ENCODE measurements at regions not wholly inside any gene's neighbourhood (a gene's known extent, or its start where the extent isn't known, plus 50 kb on each side); places are given as distances from the start of the nearest gene placed in this dataset.
"Not testable (repeated sequence)": the region's sequence is repeated elsewhere in the genome, so short reads cannot be mapped to it uniquely, and the experiment has no call there.

DNA sequence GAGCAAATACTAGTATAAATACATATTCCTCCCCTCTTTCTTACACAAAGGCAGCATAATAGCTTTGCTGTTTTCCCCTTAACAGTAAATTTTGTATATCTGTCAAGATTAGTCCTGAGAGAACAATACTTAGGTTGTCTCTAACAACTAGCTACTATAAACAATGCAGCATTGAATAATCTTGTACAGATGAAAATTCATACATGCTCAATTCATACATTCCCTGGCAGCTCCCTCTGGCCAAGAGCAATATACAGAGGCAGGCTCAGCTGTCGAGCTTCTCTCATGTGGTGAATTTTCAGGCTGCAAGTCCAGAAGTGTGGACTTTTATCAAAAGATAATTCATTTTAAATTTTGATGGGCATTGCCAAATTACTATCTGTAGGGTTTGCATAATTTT, 81.2 kb upstream of the PTH start:
- Histone ChIP-seq H3K27ac (no peak overlapping the region), H3K4me1 (no peaks in the 10 kb centered on the region), H3K4me2 (no peak overlapping the region), H3K4me3 (no peak overlapping the region), H3K9me3 (0 out of 3 replicates have a peak, but pooled peaks cover 2% of the 10 kb centered on the region)
- ATAC-seq (no peak), FAIRE-seq (no peak), DNase-seq (ENCODE audit: low read depth in 1 of 2, low spot score in 1 of 2) (no peak)
- no peak for TF ChIP-seq FOSL2 (IDR thresholded peaks at IDR 0.05)
- no peak for TF ChIP-seq FOSL2 (CRISPR knock-in tag; IDR thresholded peaks at IDR 0.05)
- TF ChIP-seq ZSCAN20 (CRISPR knock-in tag; IDR thresholded peaks at IDR 0.05): no peak
- no peak for TF ChIP-seq SMC3 (IDR thresholded peaks at IDR 0.05)
- no peak for TF ChIP-seq ZFP36 (IDR thresholded peaks at IDR 0.05; ENCODE audit: borderline replicate concordance, partially characterized antibody)
- TF ChIP-seq, protein P1, sequence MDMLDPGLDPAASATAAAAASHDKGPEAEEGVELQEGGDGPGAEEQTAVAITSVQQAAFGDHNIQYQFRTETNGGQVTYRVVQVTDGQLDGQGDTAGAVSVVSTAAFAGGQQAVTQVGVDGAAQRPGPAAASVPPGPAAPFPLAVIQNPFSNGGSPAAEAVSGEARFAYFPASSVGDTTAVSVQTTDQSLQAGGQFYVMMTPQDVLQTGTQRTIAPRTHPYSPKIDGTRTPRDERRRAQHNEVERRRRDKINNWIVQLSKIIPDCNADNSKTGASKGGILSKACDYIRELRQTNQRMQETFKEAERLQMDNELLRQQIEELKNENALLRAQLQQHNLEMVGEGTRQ (IDR thresholded peaks at IDR 0.05): no peak
- TF ChIP-seq JUNB (IDR thresholded peaks at IDR 0.05): no peak
- TF ChIP-seq NPAS2 (CRISPR knock-in tag; IDR thresholded peaks at IDR 0.05; ENCODE audit: borderline replicate concordance): no peak
- no peak for TF ChIP-seq HEYL (CRISPR knock-in tag; IDR thresholded peaks at IDR 0.05)
- TF ChIP-seq MAZ (IDR thresholded peaks at IDR 0.05; ENCODE audit: borderline replicate concordance, low read depth, low read length): no peak
- TF ChIP-seq RCOR1 (IDR thresholded peaks at IDR 0.05; ENCODE audit: low read depth, low read length): no peak
- TF ChIP-seq ESRRA (IDR thresholded peaks at IDR 0.05; ENCODE audit: borderline replicate concordance, low read length): no peak
- TF ChIP-seq MYC (IDR thresholded peaks at IDR 0.05; ENCODE audit: borderline replicate concordance, low read length): no peak
- TF ChIP-seq RAD21 (conservative IDR thresholded peaks at IDR 0.05 in 1 of 2, IDR thresholded peaks at IDR 0.05 in 1 of 2): no peak
- TF ChIP-seq NFE2L2 (conservative IDR thresholded peaks at IDR 0.05; ENCODE audit: low read length): no peak
- no peak for TF ChIP-seq GATA3 (IDR thresholded peaks at IDR 0.05; ENCODE audit: borderline replicate concordance)
- TF ChIP-seq EHF (CRISPR knock-in tag; IDR thresholded peaks at IDR 0.05): no peak
- TF ChIP-seq, protein P2, sequence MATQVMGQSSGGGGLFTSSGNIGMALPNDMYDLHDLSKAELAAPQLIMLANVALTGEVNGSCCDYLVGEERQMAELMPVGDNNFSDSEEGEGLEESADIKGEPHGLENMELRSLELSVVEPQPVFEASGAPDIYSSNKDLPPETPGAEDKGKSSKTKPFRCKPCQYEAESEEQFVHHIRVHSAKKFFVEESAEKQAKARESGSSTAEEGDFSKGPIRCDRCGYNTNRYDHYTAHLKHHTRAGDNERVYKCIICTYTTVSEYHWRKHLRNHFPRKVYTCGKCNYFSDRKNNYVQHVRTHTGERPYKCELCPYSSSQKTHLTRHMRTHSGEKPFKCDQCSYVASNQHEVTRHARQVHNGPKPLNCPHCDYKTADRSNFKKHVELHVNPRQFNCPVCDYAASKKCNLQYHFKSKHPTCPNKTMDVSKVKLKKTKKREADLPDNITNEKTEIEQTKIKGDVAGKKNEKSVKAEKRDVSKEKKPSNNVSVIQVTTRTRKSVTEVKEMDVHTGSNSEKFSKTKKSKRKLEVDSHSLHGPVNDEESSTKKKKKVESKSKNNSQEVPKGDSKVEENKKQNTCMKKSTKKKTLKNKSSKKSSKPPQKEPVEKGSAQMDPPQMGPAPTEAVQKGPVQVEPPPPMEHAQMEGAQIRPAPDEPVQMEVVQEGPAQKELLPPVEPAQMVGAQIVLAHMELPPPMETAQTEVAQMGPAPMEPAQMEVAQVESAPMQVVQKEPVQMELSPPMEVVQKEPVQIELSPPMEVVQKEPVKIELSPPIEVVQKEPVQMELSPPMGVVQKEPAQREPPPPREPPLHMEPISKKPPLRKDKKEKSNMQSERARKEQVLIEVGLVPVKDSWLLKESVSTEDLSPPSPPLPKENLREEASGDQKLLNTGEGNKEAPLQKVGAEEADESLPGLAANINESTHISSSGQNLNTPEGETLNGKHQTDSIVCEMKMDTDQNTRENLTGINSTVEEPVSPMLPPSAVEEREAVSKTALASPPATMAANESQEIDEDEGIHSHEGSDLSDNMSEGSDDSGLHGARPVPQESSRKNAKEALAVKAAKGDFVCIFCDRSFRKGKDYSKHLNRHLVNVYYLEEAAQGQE (IDR thresholded peaks at IDR 0.05): no peak
- TF ChIP-seq CEBPB (IDR thresholded peaks at IDR 0.05): no peak
- TF ChIP-seq CBX8 (IDR thresholded peaks at IDR 0.05): no peak
- TF ChIP-seq FOXS1 (CRISPR knock-in tag; IDR thresholded peaks at IDR 0.05): no peak
- POLR2A ChIA-PET: no interaction called here
- CTCF ChIA-PET: interaction anchor here (1.6 kb wide), 1 partner anchor 72 kb away, joined by 4 read pairs; no protein-coding TSS in a partner anchor
- 0% methylated on average over 1 of the region's 1 CpG for WGBS (ENCODE audit: missing lambda C conversion rate)

DNA sequence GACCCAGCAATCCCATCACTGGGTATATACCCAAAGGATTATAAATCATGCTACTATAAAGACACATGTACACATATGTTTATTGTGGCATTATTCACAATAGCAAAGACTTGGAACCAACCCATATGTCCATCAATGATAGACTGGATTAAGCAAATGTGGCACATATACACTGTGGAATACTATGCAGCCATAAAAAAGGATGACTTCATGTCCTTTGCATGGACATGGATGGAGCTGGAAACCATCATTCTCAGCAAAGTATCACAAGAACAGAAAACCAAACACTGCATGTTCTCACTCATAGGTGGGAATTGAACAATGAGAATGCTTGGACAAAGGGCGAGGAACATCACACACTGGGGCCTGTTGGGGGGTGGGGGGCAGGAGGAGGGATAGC, 79.6 kb upstream of the PTH start:
- H3K4me3 ChIP-seq; CTCF ChIA-PET; H3K4me2 ChIP-seq; H3K27ac ChIP-seq; ATAC-seq; POLR2A ChIA-PET; H3K4me1 ChIP-seq; DNase-seq (ENCODE audit: low read depth in 1 of 2, low spot score in 1 of 2); FAIRE-seq; H3K9me3 ChIP-seq: not testable (repeated sequence)
- WGBS (ENCODE audit: missing lambda C conversion rate): 14% methylated on average over 1 of the region's 1 CpG

DNA sequence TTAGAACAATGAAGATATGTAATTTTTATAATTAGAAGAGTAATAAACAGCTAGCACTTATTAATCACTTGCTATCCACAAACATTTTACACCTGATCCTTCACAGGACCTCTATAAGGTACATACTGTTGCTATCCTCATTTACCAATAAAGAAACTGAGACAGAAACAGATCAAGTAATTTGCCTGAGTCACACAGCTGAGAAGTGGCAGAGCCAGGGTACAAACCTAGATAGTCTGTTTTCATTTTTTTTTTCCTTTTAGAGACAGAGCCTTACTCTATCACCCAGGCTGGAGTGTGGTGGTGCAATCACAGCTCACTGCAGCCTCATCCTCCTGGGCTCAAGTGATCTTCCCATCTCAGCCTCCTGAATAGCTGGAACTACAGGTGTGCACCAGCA, 71.8 kb upstream of the PTH start:
- CTCF ChIA-PET: interaction anchor here (1.0 kb wide), 1 partner anchor 100 kb away, joined by 3 read pairs; no protein-coding TSS in a partner anchor
- DNase-seq (ENCODE audit: low read depth in 1 of 2, low spot score in 1 of 2): no peak
- ATAC-seq: no peak
- H3K4me2 ChIP-seq: no peak overlapping the region
- TF ChIP-seq RAD21 (conservative IDR thresholded peaks at IDR 0.05 in 1 of 2, IDR thresholded peaks at IDR 0.05 in 1 of 2) (no peak), EHF (CRISPR knock-in tag; IDR thresholded peaks at IDR 0.05) (no peak), HEYL (CRISPR knock-in tag; IDR thresholded peaks at IDR 0.05) (no peak)
- no peak overlapping the region for H3K27ac ChIP-seq
- no peaks in the 10 kb centered on the region for H3K4me1 ChIP-seq
- POLR2A ChIA-PET: no interaction called here
- no peak overlapping the region for H3K4me3 ChIP-seq
- H3K9me3 ChIP-seq: no peaks in the 10 kb centered on the region
- no peak for FAIRE-seq
